Activated B cell treated with CpG ODN at 0.5 μM for 24 hours (primary cell): ENCODE measurements at regions not wholly inside any gene's neighbourhood (a gene's known extent, or its start where the extent isn't known, plus 50 kb on each side); places are given as distances from the start of the nearest gene placed in this dataset.

Experiments used
- ATAC-seq: fragments of 200-7000 bp; cut with Tn5 transposase; one replicate; pipeline ENCODE4 v1.10.0; 2021; ENCODE audit warnings: low read depth, mild to moderate bottlenecking, moderate library complexity
- CTCF ChIA-PET: fragments of 350-600 bp; sonication (Branson Sonifier 250); formaldehyde crosslinking; loops from one replicate; lab custom pipeline; 2021; ENCODE audit warnings: antibody characterized with exemption; lab: Charles Lee
- POLR2A ChIA-PET: fragments of 350-600 bp; sonication (Branson Sonifier 250); formaldehyde crosslinking; loops from one replicate; lab custom pipeline; 2021; ENCODE audit warnings: antibody characterized with exemption; lab: Charles Lee
- DNase-seq: peaks from one replicate; pipeline ENCODE4 v3.0.0; 2022
- H3K27ac Mint-ChIP-seq: one replicate; pipeline ENCODE4 v1.8.0; 2020; ENCODE audit warnings: mixed read lengths
- H3K27me3 Mint-ChIP-seq: one replicate; pipeline ENCODE4 v1.8.0; 2021; ENCODE audit warnings: mixed read lengths
- H3K36me3 Mint-ChIP-seq: one replicate; pipeline ENCODE4 v1.8.0; 2021; ENCODE audit warnings: low read depth, mixed read lengths
- H3K4me1 Mint-ChIP-seq: one replicate; pipeline ENCODE4 v1.8.0; 2021; ENCODE audit warnings: mixed read lengths
- H3K4me3 Mint-ChIP-seq: one replicate; pipeline ENCODE4 v1.8.0; 2020; ENCODE audit warnings: mild to moderate bottlenecking, mixed read lengths
- H3K9me3 Mint-ChIP-seq: one replicate; pipeline ENCODE4 v1.8.0; 2020; ENCODE audit warnings: mixed read lengths
- intact Hi-C: fragments of 100-400 bp; cut with micrococcal nuclease; formaldehyde crosslinking; loops from one replicate; pipeline ENCODE4 v1.15.1; 2024
- TF ChIP-seq, protein P1 (sequence below): fragments of 200-600 bp; IDR thresholded peaks from one replicate; pipeline ENCODE4 v1.8.0; 2022; ENCODE audit warnings: antibody characterized with exemption, mild to moderate bottlenecking

DNA sequence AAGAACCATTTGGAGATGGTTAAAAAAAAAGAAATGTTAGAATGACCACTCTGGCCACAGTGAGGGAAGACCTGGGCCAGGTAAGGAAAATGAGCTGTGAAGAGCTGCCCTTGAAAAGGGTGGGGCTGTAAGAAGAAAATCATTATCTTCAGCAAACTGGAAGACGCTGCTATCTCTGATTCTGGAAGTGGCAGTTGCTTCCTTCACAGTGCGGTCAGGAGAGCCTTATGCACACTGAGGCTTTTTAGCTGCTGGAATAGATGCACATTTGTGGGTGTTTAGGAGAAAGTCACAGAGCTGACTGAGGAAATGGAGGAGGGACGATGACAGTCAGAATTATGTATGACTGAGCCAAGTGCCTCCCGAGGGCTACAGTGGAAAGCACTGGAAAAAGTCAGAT lies 91.6 kb downstream of the TBX19 start:
- no peak for ATAC-seq
- ChIA-PET POLR2A (no interaction called here), CTCF (no interaction called here)
- no peaks in the 10 kb centered on the region for H3K9me3 Mint-ChIP-seq
- H3K27ac Mint-ChIP-seq, result no peak overlapping the region
- H3K4me1 Mint-ChIP-seq, result no peaks in the 10 kb centered on the region
- DNase-seq, result no peak
- no peaks in the 10 kb centered on the region for H3K27me3 Mint-ChIP-seq
- H3K36me3 Mint-ChIP-seq, result no peaks in the 10 kb centered on the region
- TF ChIP-seq, protein P1, sequence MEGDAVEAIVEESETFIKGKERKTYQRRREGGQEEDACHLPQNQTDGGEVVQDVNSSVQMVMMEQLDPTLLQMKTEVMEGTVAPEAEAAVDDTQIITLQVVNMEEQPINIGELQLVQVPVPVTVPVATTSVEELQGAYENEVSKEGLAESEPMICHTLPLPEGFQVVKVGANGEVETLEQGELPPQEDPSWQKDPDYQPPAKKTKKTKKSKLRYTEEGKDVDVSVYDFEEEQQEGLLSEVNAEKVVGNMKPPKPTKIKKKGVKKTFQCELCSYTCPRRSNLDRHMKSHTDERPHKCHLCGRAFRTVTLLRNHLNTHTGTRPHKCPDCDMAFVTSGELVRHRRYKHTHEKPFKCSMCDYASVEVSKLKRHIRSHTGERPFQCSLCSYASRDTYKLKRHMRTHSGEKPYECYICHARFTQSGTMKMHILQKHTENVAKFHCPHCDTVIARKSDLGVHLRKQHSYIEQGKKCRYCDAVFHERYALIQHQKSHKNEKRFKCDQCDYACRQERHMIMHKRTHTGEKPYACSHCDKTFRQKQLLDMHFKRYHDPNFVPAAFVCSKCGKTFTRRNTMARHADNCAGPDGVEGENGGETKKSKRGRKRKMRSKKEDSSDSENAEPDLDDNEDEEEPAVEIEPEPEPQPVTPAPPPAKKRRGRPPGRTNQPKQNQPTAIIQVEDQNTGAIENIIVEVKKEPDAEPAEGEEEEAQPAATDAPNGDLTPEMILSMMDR, result no peak
- no peak overlapping the region for H3K4me3 Mint-ChIP-seq
- intact Hi-C loops, result no loop called here

- Mint-ChIP-seq H3K27ac (no peak overlapping the region), H3K9me3 (no peaks in the 10 kb centered on the region), H3K4me3 (no peak overlapping the region), H3K4me1 (no peaks in the 10 kb centered on the region), H3K36me3 (no peaks in the 10 kb centered on the region), H3K27me3 (no peaks in the 10 kb centered on the region)
- TF ChIP-seq, protein P1, result no peak
- CTCF ChIA-PET, result no interaction called here
- no peak for DNase-seq
- intact Hi-C loops, result no loop called here
- no peak for ATAC-seq
- POLR2A ChIA-PET, result no interaction called here
Measured at GRCh38 chr1:168371477-168371876, 90.8 kb downstream of the TBX19 start.

- intact Hi-C loops, result no loop called here
- ChIA-PET CTCF (no interaction called here), POLR2A (no interaction called here)
- H3K4me3 Mint-ChIP-seq, result no peak overlapping the region
- H3K27ac Mint-ChIP-seq, result no peak overlapping the region
- DNase-seq, result no peak
- TF ChIP-seq, protein P1, result no peak
- H3K4me1 Mint-ChIP-seq, result no peaks in the 10 kb centered on the region
- no peaks in the 10 kb centered on the region for H3K27me3 Mint-ChIP-seq
- no peak for ATAC-seq
- no peaks in the 10 kb centered on the region for H3K9me3 Mint-ChIP-seq
- no peaks in the 10 kb centered on the region for H3K36me3 Mint-ChIP-seq
Measured at GRCh38 chr1:168370586-168370985, 89.9 kb downstream of the TBX19 start.

- ChIA-PET CTCF (no interaction called here), POLR2A (no interaction called here)
- Mint-ChIP-seq H3K27ac (no peak overlapping the region), H3K36me3 (no peaks in the 10 kb centered on the region), H3K9me3 (no peaks in the 10 kb centered on the region), H3K27me3 (peaks cover 2% of the 10 kb centered on the region), H3K4me3 (no peak overlapping the region), H3K4me1 (no peaks in the 10 kb centered on the region)
- DNase-seq, result no peak
- intact Hi-C loops, result no loop called here
- TF ChIP-seq, protein P1, result no peak
- no peak for ATAC-seq
Measured at GRCh38 chr1:168369655-168370054, 89.0 kb downstream of the TBX19 start.

DNA sequence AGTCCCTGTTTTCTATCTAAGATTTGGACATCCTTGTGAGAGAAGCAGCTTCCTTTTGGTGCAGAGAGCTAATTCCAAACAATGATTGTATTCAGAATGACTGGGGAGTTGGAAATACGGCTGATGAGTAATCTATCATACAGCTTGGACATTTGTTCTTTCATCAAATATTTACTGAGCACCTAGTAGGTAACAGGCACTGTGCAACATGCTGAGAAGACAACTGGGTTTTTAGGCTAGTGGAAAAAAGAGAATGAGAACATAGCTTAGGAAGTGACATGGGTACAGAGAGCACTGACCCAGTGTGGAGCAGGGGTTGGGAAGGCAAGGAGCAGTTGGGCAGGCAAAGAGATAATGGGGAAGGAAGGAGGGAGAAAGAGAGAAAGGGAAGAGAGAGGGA lies 87.5 kb downstream of the TBX19 start:
- TF ChIP-seq, protein P1, result no peak
- Mint-ChIP-seq H3K9me3 (no peaks in the 10 kb centered on the region), H3K4me1 (no peaks in the 10 kb centered on the region), H3K36me3 (no peaks in the 10 kb centered on the region), H3K27ac (no peak overlapping the region), H3K4me3 (no peak overlapping the region), H3K27me3 (peaks cover 6% of the 10 kb centered on the region)
- DNase-seq, result no peak
- ATAC-seq, result no peak
- ChIA-PET CTCF (interaction anchor here (1.4 kb wide), 1 partner anchor 25 kb away, joined by 4 read pairs; no protein-coding TSS in a partner anchor), POLR2A (no interaction called here)
- intact Hi-C loops, result no loop called here
